Hepatocyte (in vitro differentiated cells): ENCODE measurements at regions not wholly inside any gene's neighbourhood (a gene's known extent, or its start where the extent isn't known, plus 50 kb on each side); places are given as distances from the start of the nearest gene placed in this dataset.

Experiments
- DNase-seq: peaks from one replicate; pipeline ENCODE4 v3.0.0-alpha.2; 2016; ENCODE audit warnings: low spot score
- H2AFZ ChIP-seq: fragments of 200-600 bp; sonication (generic); 2 replicates; pipeline ENCODE4 v1.6.0; 2016; ENCODE audit warnings: antibody characterized with exemption, mild to moderate bottlenecking
- H3K27ac ChIP-seq: fragments of 200-600 bp; sonication (generic); 2 replicates; pipeline ENCODE4 v1.5.1; 2016; ENCODE audit warnings: mild to moderate bottlenecking
- H3K27me3 ChIP-seq: fragments of 200-600 bp; sonication (generic); 2 replicates; pipeline ENCODE4 v1.6.1; 2016
- H3K36me3 ChIP-seq: fragments of 200-600 bp; sonication (generic); replicated peaks from 2 replicates; pipeline ENCODE4 v1.5.1; 2016; ENCODE audit warnings: low read depth; ENCODE audit not compliant: insufficient read depth
- H3K4me1 ChIP-seq: fragments of 200-600 bp; sonication (generic); 2 replicates; pipeline ENCODE4 v1.5.1; 2016; ENCODE audit warnings: mild to moderate bottlenecking, moderate library complexity; ENCODE audit not compliant: insufficient read depth
- H3K4me2 ChIP-seq: fragments of 200-600 bp; sonication (generic); 2 replicates; pipeline ENCODE4 v1.6.0; 2016
- H3K4me3 ChIP-seq: fragments of 200-600 bp; sonication (generic); 2 replicates; pipeline ENCODE4 v1.5.1; 2016; ENCODE audit warnings: mild to moderate bottlenecking
- H3K79me2 ChIP-seq: fragments of 200-600 bp; sonication (generic); 2 replicates; pipeline ENCODE4 v1.6.0; 2017; ENCODE audit warnings: mild to moderate bottlenecking
- H3K9me2 ChIP-seq: fragments of 200-600 bp; sonication (generic); replicated peaks from 2 replicates; pipeline ENCODE4 v1.6.0; 2017; ENCODE audit warnings: mild to moderate bottlenecking; ENCODE audit not compliant: insufficient read depth
- H3K9me3 ChIP-seq: fragments of 200-600 bp; sonication (generic); 2 replicates; pipeline ENCODE4 v1.5.1; 2016; ENCODE audit warnings: low read depth, mild to moderate bottlenecking
- H4K20me1 ChIP-seq: fragments of 200-600 bp; sonication (generic); 2 replicates; pipeline ENCODE4 v1.6.0; 2016; ENCODE audit warnings: mild to moderate bottlenecking; ENCODE audit not compliant: insufficient read depth, poor library complexity, severe bottlenecking
- CTCF ChIP-seq: fragments of 200-600 bp; sonication (generic); IDR thresholded peaks from 2 replicates; pipeline ENCODE4 v1.5.1; 2016; ENCODE audit warnings: antibody characterized with exemption, mild to moderate bottlenecking; ENCODE audit not compliant: poor library complexity
- EZH2 ChIP-seq: fragments of 200-600 bp; sonication (generic); IDR thresholded peaks from 2 replicates; pipeline ENCODE4 v1.6.1; 2016; ENCODE audit warnings: antibody characterized with exemption, mild to moderate bottlenecking, borderline replicate concordance
- EZH2phosphoT487 ChIP-seq: fragments of 200-600 bp; sonication (generic); IDR thresholded peaks from one replicate; pipeline ENCODE4 v1.6.1; 2018; ENCODE audit warnings: antibody characterized with exemption, mild to moderate bottlenecking, low read depth, moderate library complexity; ENCODE audit not compliant: unreplicated experiment, severe bottlenecking
- WGBS: methylation state at CpG from one replicate; pipeline ENCODE4 v1.1.6; 2016; ENCODE audit warnings: low lambda C conversion rate; ENCODE audit errors: missing lambda C conversion rate; 5-methylcytosine and 5-hydroxymethylcytosine counted together

GRCh38 chr6:134425513-134425912, 107.6 kb upstream of the SGK1 start:
- Histone ChIP-seq H3K79me2 (no peaks in the 10 kb centered on the region), H3K9me2 (no peaks in the 10 kb centered on the region), H4K20me1 (no peaks in the 10 kb centered on the region), H2AFZ (no peak overlapping the region), H3K4me1 (no peaks in the 10 kb centered on the region), H3K4me3 (no peak overlapping the region), H3K9me3 (no peaks in the 10 kb centered on the region), H3K4me2 (no peak overlapping the region), H3K27me3 (no peaks in the 10 kb centered on the region), H3K36me3 (no peaks in the 10 kb centered on the region), H3K27ac (no peak overlapping the region)
- no peak for DNase-seq
- TF ChIP-seq CTCF: no peak
- 75% methylated on average over 6 of the region's 6 CpGs for WGBS

GRCh38 chr6:134424798-134425170, 106.9 kb upstream of the SGK1 start:
- Histone ChIP-seq H3K9me3 (no peaks in the 10 kb centered on the region), H3K27ac (no peak overlapping the region), H3K4me1 (no peaks in the 10 kb centered on the region), H2AFZ (no peak overlapping the region), H3K79me2 (no peaks in the 10 kb centered on the region), H3K27me3 (no peaks in the 10 kb centered on the region), H3K4me3 (no peak overlapping the region), H3K9me2 (no peaks in the 10 kb centered on the region), H4K20me1 (no peaks in the 10 kb centered on the region), H3K36me3 (no peaks in the 10 kb centered on the region), H3K4me2 (no peak overlapping the region)
- TF ChIP-seq CTCF: no peak
- no peak for TF ChIP-seq EZH2
- TF ChIP-seq EZH2phosphoT487: no peak
- no peak for DNase-seq
- WGBS: 96% methylated on average over 1 of the region's 1 CpG

- Histone ChIP-seq H3K79me2 (no peaks in the 10 kb centered on the region), H3K27ac (no peak overlapping the region), H3K9me3 (no peaks in the 10 kb centered on the region), H3K4me3 (no peak overlapping the region), H3K4me2 (no peak overlapping the region), H2AFZ (no peak overlapping the region), H3K36me3 (no peaks in the 10 kb centered on the region), H3K4me1 (no peaks in the 10 kb centered on the region), H4K20me1 (no peaks in the 10 kb centered on the region), H3K9me2 (no peaks in the 10 kb centered on the region), H3K27me3 (no peaks in the 10 kb centered on the region)
- no peak for TF ChIP-seq EZH2
- no peak for TF ChIP-seq CTCF
- TF ChIP-seq EZH2phosphoT487: no peak
- DNase-seq: no peak
- WGBS: 88% methylated on average over 2 of the region's 2 CpGs
Measured at GRCh38 chr6:134424165-134424797, 106.4 kb upstream of the SGK1 start.
